GM19395 (cell line): ENCODE measurements at regions not wholly inside any gene's neighbourhood (a gene's known extent, or its start where the extent isn't known, plus 50 kb on each side); places are given as distances from the start of the nearest gene placed in this dataset.
A peak's percentile ranks its signal among the peaks of the same experiment; 100 is the strongest.

Source experiments
- ATAC-seq: cut with Tn5 transposase; IDR thresholded peaks from one replicate; pipeline ENCODE4 v1.9.1; 2021; ENCODE audit warnings: mild to moderate bottlenecking, moderate library complexity; ENCODE audit not compliant: unreplicated experiment

- ATAC-seq, result no peak
Observed at GRCh38 chr2:57862153-57862552, 184.5 kb upstream of the VRK2 start.

GRCh38 chr2:57862727-57863126 lies 183.9 kb upstream of the VRK2 start:
- ATAC-seq, result no peak

GRCh38 chr2:57864926-57865325 lies 181.7 kb upstream of the VRK2 start:
- ATAC-seq, result no peak

GRCh38 chr2:57867730-57868129 lies 178.9 kb upstream of the VRK2 start:
- ATAC-seq, result no peak

GRCh38 chr2:57868619-57869139 lies 177.9 kb upstream of the VRK2 start:
- no peak for ATAC-seq

GRCh38 chr2:57869758-57870344 lies 176.8 kb upstream of the VRK2 start:
- no peak for ATAC-seq

- ATAC-seq, result peak; percentile 52
Observed at GRCh38 chr2:57876313-57876712, 170.3 kb upstream of the VRK2 start.

- no peak for ATAC-seq
Observed at GRCh38 chr2:57877811-57878170, 168.8 kb upstream of the VRK2 start.

GRCh38 chr2:57878171-57878865 lies 168.3 kb upstream of the VRK2 start:
- ATAC-seq, result no peak

GRCh38 chr2:57878866-57879210 lies 167.8 kb upstream of the VRK2 start:
- no peak for ATAC-seq

- no peak for ATAC-seq
Observed at GRCh38 chr2:57880446-57880845, 166.2 kb upstream of the VRK2 start.

GRCh38 chr2:57880967-57881366 lies 165.6 kb upstream of the VRK2 start:
- no peak for ATAC-seq

- ATAC-seq, result no peak
Observed at GRCh38 chr2:57881998-57882888, 164.4 kb upstream of the VRK2 start.

- ATAC-seq, result no peak
Observed at GRCh38 chr2:57882895-57883515, 163.6 kb upstream of the VRK2 start.

- ATAC-seq, result no peak
Observed at GRCh38 chr2:57884281-57884680, 162.3 kb upstream of the VRK2 start.

- no peak for ATAC-seq
Observed at GRCh38 chr2:57885742-57886141, 160.9 kb upstream of the VRK2 start.

GRCh38 chr2:57886161-57886786 lies 160.3 kb upstream of the VRK2 start:
- no peak for ATAC-seq

- ATAC-seq, result no peak
Observed at GRCh38 chr2:57888463-57888862, 158.1 kb upstream of the VRK2 start.

GRCh38 chr2:57890464-57890863 lies 156.1 kb upstream of the VRK2 start:
- peak; percentile 49 for ATAC-seq

GRCh38 chr2:57891086-57891712 lies 155.4 kb upstream of the VRK2 start:
- no peak for ATAC-seq
